ENCODE measurements at regions not wholly inside any gene's neighbourhood (a gene's known extent, or its start where the extent isn't known, plus 50 kb on each side); places are given as distances from the start of the nearest gene placed in this dataset.

GRCh38 chr18:59822612-59823550, 76.9 kb upstream of the PMAIP1 start:
- Histone ChIP-seq H4K20me1 (ENCODE audit: insufficient read depth) (no peaks in the 10 kb centered on the region), H3K4me1 (ENCODE audit: control insufficient read depth in 1 of 2, insufficient read depth in 2 of 2, low read length in 2 of 2) (no peaks in the 10 kb centered on the region), H3K4me3 (replicated peaks in 1 of 2; ENCODE audit: low read depth in 1 of 2, low read length in 2 of 2) (no peak overlapping the region), H3K27me3 (ENCODE audit: insufficient read depth, low read length) (no peaks in the 10 kb centered on the region), H3K4me2 (ENCODE audit: low read length) (no peak overlapping the region), H3K9ac (ENCODE audit: low read length) (no peak overlapping the region), H3K9me3 (ENCODE audit: control insufficient read depth in 1 of 2, insufficient read depth in 1 of 2, low read depth in 1 of 2, low read length in 2 of 2) (no peaks in the 10 kb centered on the region), H2AFZ (ENCODE audit: low read depth, low read length, poor library complexity, severe bottlenecking) (peak overlapping the region; percentile 91), H3K36me3 (ENCODE audit: control insufficient read depth in 1 of 2, insufficient read depth in 2 of 2, low read length in 2 of 2) (no peaks in the 10 kb centered on the region), H3K9me2 (ENCODE audit: insufficient read depth) (no peaks in the 10 kb centered on the region), H3K27ac (ENCODE audit: low read depth, low read length) (no peak overlapping the region), H3K79me2 (ENCODE audit: insufficient read depth, low read length) (no peaks in the 10 kb centered on the region)
- DNase-seq (ENCODE audit: low read depth, low spot score) (no peak), ATAC-seq (no peak)
- RAD21 ChIA-PET (ENCODE audit: low non-redundant PET in 1 of 2, low total read pairs in 2 of 2, uncharacterized antibody in 2 of 2, unreplicated experiment in 2 of 2): interaction anchor here (0.8 to 2.1 kb wide), 12 partner anchors 35 to 420 kb away, joined by 3 to 28 read pairs (median 8); partner anchors contain the start of gene CCBE1 (in 2 of the 2)
- no TSS peak for BruUV-seq (replicated peaks)
- POLR2A ChIA-PET: interaction anchor here (0.9 to 1.9 kb wide), 5 partner anchors 40 to 364 kb away, joined by 3 to 7 read pairs (median 4); partner anchors contain the start of genes CCBE1 and PMAIP1
- TF ChIP-seq SIN3A (IDR thresholded peaks at IDR 0.05; ENCODE audit: low read depth): no peak
- TF ChIP-seq ATF3 (IDR thresholded peaks at IDR 0.05): no peak
- no peak for TF ChIP-seq CEBPB (IDR thresholded peaks at IDR 0.05; ENCODE audit: low read depth)
- no peak for TF ChIP-seq EZH2phosphoT487 (IDR thresholded peaks at IDR 0.05; ENCODE audit: borderline replicate concordance)
- CTCF ChIA-PET: interaction anchor here (0.6 to 5.7 kb wide), 31 partner anchors 9 to 738 kb away, joined by 3 to 145 read pairs (median 4); partner anchors contain the start of gene CCBE1
- intact Hi-C loops (cut with micrococcal nuclease): loop anchor here (1.0 to 10.0 kb wide), 6 partner anchors 40 to 738 kb away; partner anchors contain the start of gene CCBE1

- BruUV-seq (replicated peaks): no TSS peak
- no peak for DNase-seq (ENCODE audit: low read depth, low spot score)
- H3K9me2 ChIP-seq (ENCODE audit: insufficient read depth): no peaks in the 10 kb centered on the region
- no peaks in the 10 kb centered on the region for H3K27me3 ChIP-seq (ENCODE audit: insufficient read depth, low read length)
- no peak overlapping the region for H3K9ac ChIP-seq (ENCODE audit: low read length)
- H2AFZ ChIP-seq (ENCODE audit: low read depth, low read length, poor library complexity, severe bottlenecking): no peak overlapping the region
- intact Hi-C loops (cut with micrococcal nuclease): loop anchor here (2.0 to 10.0 kb wide), 2 partner anchors 39 to 737 kb away; no protein-coding TSS in a partner anchor
- H3K4me2 ChIP-seq (ENCODE audit: low read length): no peak overlapping the region
- ATAC-seq: no peak
- RAD21 ChIA-PET (ENCODE audit: low non-redundant PET in 1 of 2, low total read pairs in 2 of 2, uncharacterized antibody in 2 of 2, unreplicated experiment in 2 of 2): interaction anchor here in 1 of 2 experiments (2.1 kb wide), 1 partner anchor 190 kb away, joined by 28 read pairs; no protein-coding TSS in a partner anchor
- POLR2A ChIA-PET: no interaction called here
- H3K27ac ChIP-seq (ENCODE audit: low read depth, low read length): no peak overlapping the region
- no peak overlapping the region for H3K4me3 ChIP-seq (replicated peaks in 1 of 2; ENCODE audit: low read depth in 1 of 2, low read length in 2 of 2)
- no peaks in the 10 kb centered on the region for H3K79me2 ChIP-seq (ENCODE audit: insufficient read depth, low read length)
- no peaks in the 10 kb centered on the region for H4K20me1 ChIP-seq (ENCODE audit: insufficient read depth)
- CTCF ChIA-PET: interaction anchor here (2.4 to 5.7 kb wide), 6 partner anchors 8 to 514 kb away, joined by 6 to 145 read pairs (median 26); no protein-coding TSS in a partner anchor
- H3K4me1 ChIP-seq (ENCODE audit: control insufficient read depth in 1 of 2, insufficient read depth in 2 of 2, low read length in 2 of 2): no peaks in the 10 kb centered on the region
- H3K9me3 ChIP-seq (ENCODE audit: control insufficient read depth in 1 of 2, insufficient read depth in 1 of 2, low read depth in 1 of 2, low read length in 2 of 2): no peaks in the 10 kb centered on the region
- no peaks in the 10 kb centered on the region for H3K36me3 ChIP-seq (ENCODE audit: control insufficient read depth in 1 of 2, insufficient read depth in 2 of 2, low read length in 2 of 2)
- no peak for TF ChIP-seq ZFX (IDR thresholded peaks at IDR 0.05)
- TF ChIP-seq TCF7L2 (IDR thresholded peaks at IDR 0.05; ENCODE audit: borderline replicate concordance, extremely low read depth, insufficient read depth, insufficient read length): no peak
- TF ChIP-seq EZH2phosphoT487 (IDR thresholded peaks at IDR 0.05; ENCODE audit: borderline replicate concordance): no peak
- TF ChIP-seq CBX3 (IDR thresholded peaks at IDR 0.05; ENCODE audit: low read depth): no peak
- TF ChIP-seq CTCF (IDR thresholded peaks at IDR 0.05 in 2 of 3, conservative IDR thresholded peaks at IDR 0.05 in 1 of 3; ENCODE audit: borderline replicate concordance in 1 of 3, insufficient read depth in 1 of 3, low read depth in 2 of 3, low read length in 2 of 3): no peak
- no peak for TF ChIP-seq POLR2A (IDR thresholded peaks at IDR 0.05; ENCODE audit: borderline replicate concordance, extremely low read depth, insufficient read depth, insufficient read length)
- no peak for TF ChIP-seq EGR1 (IDR thresholded peaks at IDR 0.05; ENCODE audit: low read depth)
- no peak for TF ChIP-seq CEBPB (IDR thresholded peaks at IDR 0.05; ENCODE audit: low read depth)
- TF ChIP-seq JUND (IDR thresholded peaks at IDR 0.05): no peak
- TF ChIP-seq YY1 (IDR thresholded peaks at IDR 0.05; ENCODE audit: extremely low read depth, insufficient replicate concordance, low read depth, low read length): no peak
- TF ChIP-seq ELF1 (IDR thresholded peaks at IDR 0.05; ENCODE audit: borderline replicate concordance, low read depth): no peak
Observed at GRCh38 chr18:59821983-59822382, 77.8 kb upstream of the PMAIP1 start.
